HG02610 (cell line): ENCODE measurements at regions not wholly inside any gene's neighbourhood (a gene's known extent, or its start where the extent isn't known, plus 50 kb on each side); places are given as distances from the start of the nearest gene placed in this dataset.

Source experiments
- ATAC-seq: cut with Tn5 transposase; IDR thresholded peaks from one replicate; pipeline ENCODE4 v1.9.1; 2021; ENCODE audit warnings: mild to moderate bottlenecking, moderate library complexity; ENCODE audit not compliant: unreplicated experiment

GRCh38 chr1:47551971-47552528, 114.2 kb downstream of the FOXD2 start:
- ATAC-seq, result no peak

- no peak for ATAC-seq
Measured at GRCh38 chr1:47554082-47554481, 116.2 kb downstream of the FOXD2 start.

- ATAC-seq, result no peak
Measured at GRCh38 chr1:47554901-47555300, 117.1 kb downstream of the FOXD2 start.

GRCh38 chr1:47555306-47555705, 117.5 kb downstream of the FOXD2 start:
- no peak for ATAC-seq

GRCh38 chr1:47555841-47556560, 118.2 kb downstream of the FOXD2 start:
- no peak for ATAC-seq

- ATAC-seq, result no peak
Measured at GRCh38 chr1:47557066-47557465, 119.2 kb downstream of the FOXD2 start.

- ATAC-seq, result no peak
Measured at GRCh38 chr1:47558601-47559593, 121.1 kb downstream of the FOXD2 start.

GRCh38 chr1:47559944-47560695, 122.3 kb downstream of the FOXD2 start:
- no peak for ATAC-seq

- ATAC-seq, result no peak
Measured at GRCh38 chr1:47561523-47562007, 123.7 kb downstream of the FOXD2 start.

GRCh38 chr1:47562147-47562546, 124.3 kb downstream of the FOXD2 start:
- ATAC-seq, result no peak

GRCh38 chr1:47562799-47563198, 125.0 kb downstream of the FOXD2 start:
- ATAC-seq, result no peak

- no peak for ATAC-seq
Measured at GRCh38 chr1:47563201-47563600, 125.4 kb downstream of the FOXD2 start.

- no peak for ATAC-seq
Measured at GRCh38 chr1:47564570-47564969, 126.7 kb downstream of the FOXD2 start.

GRCh38 chr1:47565092-47565491, 127.2 kb downstream of the FOXD2 start:
- ATAC-seq, result no peak

- no peak for ATAC-seq
Measured at GRCh38 chr1:47565676-47566075, 127.8 kb downstream of the FOXD2 start.

- ATAC-seq, result no peak
Measured at GRCh38 chr1:47568763-47569162, 130.9 kb downstream of the FOXD2 start.

GRCh38 chr1:47569261-47569660, 131.4 kb downstream of the FOXD2 start:
- ATAC-seq, result no peak

GRCh38 chr1:47569681-47570470, 132.0 kb downstream of the FOXD2 start:
- ATAC-seq, result no peak

- no peak for ATAC-seq
Measured at GRCh38 chr1:47571161-47571560, 133.3 kb downstream of the FOXD2 start.

GRCh38 chr1:47571952-47572351, 134.1 kb downstream of the FOXD2 start:
- no peak for ATAC-seq
